ENCODE measurements at regions not wholly inside any gene's neighbourhood (a gene's known extent, or its start where the extent isn't known, plus 50 kb on each side); places are given as distances from the start of the nearest gene placed in this dataset.

GRCh38 chr13:30145709-30146367 lies 161.5 kb downstream of the KATNAL1 start:
- TF ChIP-seq CTCF (IDR thresholded peaks at IDR 0.05) (no peak), POLR2A (IDR thresholded peaks at IDR 0.05) (no peak)

All from uterus (tissue), 2 donors.